ENCODE measurements at regions not wholly inside any gene's neighbourhood (a gene's known extent, or its start where the extent isn't known, plus 50 kb on each side); places are given as distances from the start of the nearest gene placed in this dataset.

DNA sequence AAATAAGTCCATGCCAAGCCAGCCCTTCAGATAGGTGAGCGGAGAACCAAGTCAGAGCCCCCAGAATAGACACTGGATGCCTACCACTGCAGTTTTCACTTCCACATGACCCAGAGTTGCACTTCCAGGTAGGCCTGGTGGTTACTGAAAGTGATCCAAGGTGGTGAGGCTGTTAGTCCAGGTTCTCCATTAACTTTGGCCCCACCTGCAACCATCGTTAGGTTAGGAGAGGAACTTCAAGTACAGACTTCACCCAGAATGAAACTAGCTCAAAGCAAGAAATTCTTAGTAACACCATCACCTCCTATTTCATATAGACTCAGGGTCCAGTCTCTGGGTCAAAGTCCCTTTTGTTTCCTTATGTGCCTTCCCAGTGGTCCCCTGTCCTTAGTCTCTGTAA, 293.1 kb upstream of the ID2 start:
- Histone ChIP-seq H3K9ac (ENCODE audit: insufficient read length, low read depth) (no peak overlapping the region), H3K27me3 (ENCODE audit: insufficient read depth, insufficient read length) (no peaks in the 10 kb centered on the region), H3K36me3 (ENCODE audit: insufficient read depth, insufficient read length, low read length) (no peaks in the 10 kb centered on the region), H3K9me3 (ENCODE audit: insufficient read depth, low read length) (peaks cover 13% of the 10 kb centered on the region; the same call in 1 of the 2 replicates), H3K4me3 (ENCODE audit: insufficient read length, low read depth) (no peak overlapping the region), H3K4me1 (ENCODE audit: insufficient read depth, insufficient read length) (peaks cover 12% of the 10 kb centered on the region)
- no peak for DNase-seq (ENCODE audit: low read depth, low spot score)
- TF ChIP-seq SUZ12 (IDR thresholded peaks at IDR 0.05; ENCODE audit: extremely low read depth, insufficient read depth, insufficient read length) = no peak
- no peak for TF ChIP-seq YY1 (IDR thresholded peaks at IDR 0.05; ENCODE audit: insufficient read depth, insufficient read length)
- TF ChIP-seq ZNF274 (IDR thresholded peaks at IDR 0.05; ENCODE audit: low read depth, low read length) = no peak

DNA sequence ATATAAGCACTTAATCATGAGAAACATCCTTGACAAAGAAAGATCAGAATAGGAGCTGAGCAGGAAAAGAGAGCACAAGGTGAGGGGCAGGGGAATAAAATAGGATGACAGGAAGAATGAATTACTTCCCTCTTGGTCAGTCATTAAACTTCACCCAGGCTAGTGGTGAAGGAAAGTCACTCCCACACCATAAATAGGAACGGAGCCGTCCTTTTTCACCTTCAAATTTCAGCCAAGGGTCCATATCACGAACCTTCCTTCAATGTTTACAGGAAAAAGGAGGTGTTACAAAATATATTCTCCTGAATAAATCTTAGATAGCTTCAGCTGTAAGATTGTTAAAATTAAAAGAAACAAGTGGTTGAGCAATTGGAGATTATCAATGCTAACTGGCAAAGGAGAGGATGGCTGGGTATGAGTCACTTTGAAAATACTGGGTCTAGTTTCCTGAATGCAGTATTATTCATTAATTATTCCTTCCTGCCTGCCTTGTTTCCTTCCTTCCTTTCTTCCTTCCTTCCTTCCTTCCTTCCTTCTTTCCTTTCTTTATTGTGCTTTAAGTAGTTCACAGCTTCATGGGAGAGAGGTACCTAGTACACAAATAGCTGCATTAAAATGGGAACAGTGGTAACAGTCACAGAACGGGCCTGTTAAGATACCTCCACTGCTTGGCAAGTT, 292.3 kb upstream of the ID2 start:
- Histone ChIP-seq H3K9ac (ENCODE audit: insufficient read length, low read depth) (no peak overlapping the region), H3K9me3 (ENCODE audit: insufficient read depth, low read length) (peaks cover 13% of the 10 kb centered on the region; the same call in 1 of the 2 replicates), H3K4me3 (ENCODE audit: insufficient read length, low read depth) (no peak overlapping the region), H3K27me3 (ENCODE audit: insufficient read depth, insufficient read length) (no peaks in the 10 kb centered on the region), H3K4me1 (ENCODE audit: insufficient read depth, insufficient read length) (peaks cover 15% of the 10 kb centered on the region), H3K36me3 (ENCODE audit: insufficient read depth, insufficient read length, low read length) (no peaks in the 10 kb centered on the region)
- no peak for DNase-seq (ENCODE audit: low read depth, low spot score)
- TF ChIP-seq YY1 (IDR thresholded peaks at IDR 0.05; ENCODE audit: insufficient read depth, insufficient read length) = no peak
- no peak for TF ChIP-seq ZNF274 (IDR thresholded peaks at IDR 0.05; ENCODE audit: low read depth, low read length)
- TF ChIP-seq SUZ12 (IDR thresholded peaks at IDR 0.05; ENCODE audit: extremely low read depth, insufficient read depth, insufficient read length) = no peak

DNA sequence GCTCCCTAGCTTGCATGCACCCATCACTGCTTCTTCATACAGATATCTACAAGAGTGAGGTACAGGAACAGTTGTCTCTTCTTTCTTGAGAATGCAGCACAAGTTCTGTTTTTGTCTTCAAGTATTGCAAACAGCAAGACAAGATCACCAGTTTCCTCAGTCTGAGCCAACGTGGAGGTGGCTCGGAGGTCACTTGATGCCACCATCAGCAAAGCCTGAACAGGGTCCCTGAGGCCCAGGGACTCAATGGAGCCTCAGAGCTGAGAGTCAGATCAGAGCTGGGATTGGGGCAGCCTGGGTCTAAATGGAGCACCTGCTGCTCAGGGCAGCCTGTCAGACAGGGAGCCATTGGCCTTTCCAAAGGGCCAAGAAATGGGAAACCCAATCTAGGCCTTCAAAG, 290.7 kb upstream of the ID2 start:
- H3K4me3 ChIP-seq (ENCODE audit: insufficient read length, low read depth) = no peak overlapping the region
- no peaks in the 10 kb centered on the region for H3K27me3 ChIP-seq (ENCODE audit: insufficient read depth, insufficient read length)
- H3K36me3 ChIP-seq (ENCODE audit: insufficient read depth, insufficient read length, low read length) = no peaks in the 10 kb centered on the region
- peaks cover 13% of the 10 kb centered on the region; the same call in 1 of the 2 replicates for H3K9me3 ChIP-seq (ENCODE audit: insufficient read depth, low read length)
- peaks cover 15% of the 10 kb centered on the region for H3K4me1 ChIP-seq (ENCODE audit: insufficient read depth, insufficient read length)
- no peak for DNase-seq (ENCODE audit: low read depth, low spot score)
- TF ChIP-seq SUZ12 (IDR thresholded peaks at IDR 0.05; ENCODE audit: extremely low read depth, insufficient read depth, insufficient read length) = no peak
- no peak for TF ChIP-seq ZNF274 (IDR thresholded peaks at IDR 0.05; ENCODE audit: low read depth, low read length)
- no peak for TF ChIP-seq YY1 (IDR thresholded peaks at IDR 0.05; ENCODE audit: insufficient read depth, insufficient read length)
- H3K9ac ChIP-seq (ENCODE audit: insufficient read length, low read depth) = peak overlapping the region; percentile 29

DNA sequence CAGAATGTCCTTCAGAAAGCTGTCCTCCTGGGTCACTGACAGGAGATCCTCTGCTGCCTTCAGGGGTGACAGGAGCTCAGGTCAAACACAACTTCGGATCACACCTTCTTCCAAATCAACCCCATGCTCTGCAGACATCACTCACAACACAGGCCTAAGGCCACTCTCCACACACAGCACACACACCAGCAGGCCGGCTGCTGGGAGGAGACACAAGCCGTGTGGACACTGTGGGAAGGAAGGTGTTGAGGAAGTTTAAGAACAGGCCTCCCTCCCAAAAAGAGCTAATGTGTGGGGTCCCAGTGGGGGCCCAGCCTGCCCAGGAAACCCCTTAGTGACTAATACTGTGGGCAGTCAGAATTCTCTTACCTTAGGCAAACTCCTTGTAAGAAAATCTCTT, 290.3 kb upstream of the ID2 start:
- H3K4me1 ChIP-seq (ENCODE audit: insufficient read depth, insufficient read length) = peaks cover 15% of the 10 kb centered on the region
- H3K27me3 ChIP-seq (ENCODE audit: insufficient read depth, insufficient read length) = no peaks in the 10 kb centered on the region
- TF ChIP-seq SUZ12 (IDR thresholded peaks at IDR 0.05; ENCODE audit: extremely low read depth, insufficient read depth, insufficient read length) (no peak), YY1 (IDR thresholded peaks at IDR 0.05; ENCODE audit: insufficient read depth, insufficient read length) (no peak), ZNF274 (IDR thresholded peaks at IDR 0.05; ENCODE audit: low read depth, low read length) (no peak)
- H3K4me3 ChIP-seq (ENCODE audit: insufficient read length, low read depth) = no peak overlapping the region
- H3K9me3 ChIP-seq (ENCODE audit: insufficient read depth, low read length) = peaks cover 13% of the 10 kb centered on the region; the same call in 1 of the 2 replicates
- peak overlapping the region; percentile 29 for H3K9ac ChIP-seq (ENCODE audit: insufficient read length, low read depth)
- DNase-seq (ENCODE audit: low read depth, low spot score) = no peak
- H3K36me3 ChIP-seq (ENCODE audit: insufficient read depth, insufficient read length, low read length) = no peaks in the 10 kb centered on the region

DNA sequence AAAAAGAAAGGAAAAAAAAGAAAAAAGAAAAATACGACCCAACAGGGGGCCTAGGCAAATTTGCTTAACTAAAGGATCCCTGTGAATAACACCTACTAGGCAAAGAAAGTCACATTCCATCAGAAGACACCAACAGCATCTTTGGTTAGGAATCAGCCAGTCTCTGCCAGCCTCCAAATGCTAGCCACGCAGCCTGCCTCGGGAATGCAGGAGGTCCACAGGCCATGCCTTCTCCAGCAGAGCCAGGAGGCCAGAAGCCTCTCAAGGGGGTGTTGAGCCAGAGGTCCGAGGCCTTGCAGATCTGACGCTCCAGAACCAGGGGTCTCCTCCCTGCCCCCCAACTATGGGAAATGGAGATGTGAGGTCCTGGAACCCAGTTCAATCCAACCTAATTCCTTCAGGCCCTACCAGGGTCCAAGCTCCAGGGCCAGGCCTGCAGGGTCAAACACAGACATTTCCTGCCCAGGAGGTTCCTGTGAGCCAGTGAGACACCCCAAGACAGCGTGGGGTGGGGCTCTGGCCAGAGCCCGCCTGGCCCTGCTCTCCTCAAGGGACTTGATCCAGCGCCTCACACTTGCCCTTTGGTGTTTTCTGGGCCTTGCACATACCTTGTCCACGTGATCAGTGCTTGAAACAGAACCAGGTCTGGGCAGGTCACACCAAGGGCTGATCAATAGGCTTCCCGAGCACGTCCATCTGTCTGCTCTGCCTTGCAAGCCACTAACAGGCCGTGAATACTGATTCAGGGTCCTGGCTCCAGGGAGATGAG, 289.6 kb upstream of the ID2 start:
- H3K27me3 ChIP-seq (ENCODE audit: insufficient read depth, insufficient read length) = no peaks in the 10 kb centered on the region
- no peak overlapping the region for H3K4me3 ChIP-seq (ENCODE audit: insufficient read length, low read depth)
- no peaks in the 10 kb centered on the region for H3K36me3 ChIP-seq (ENCODE audit: insufficient read depth, insufficient read length, low read length)
- TF ChIP-seq SUZ12 (IDR thresholded peaks at IDR 0.05; ENCODE audit: extremely low read depth, insufficient read depth, insufficient read length) (no peak), ZNF274 (IDR thresholded peaks at IDR 0.05; ENCODE audit: low read depth, low read length) (no peak), YY1 (IDR thresholded peaks at IDR 0.05; ENCODE audit: insufficient read depth, insufficient read length) (no peak)
- H3K9me3 ChIP-seq (ENCODE audit: insufficient read depth, low read length) = peaks cover 13% of the 10 kb centered on the region; the same call in 1 of the 2 replicates
- DNase-seq (ENCODE audit: low read depth, low spot score) = peak; percentile 84
- H3K9ac ChIP-seq (ENCODE audit: insufficient read length, low read depth) = peak overlapping the region; percentile 63
- peaks cover 15% of the 10 kb centered on the region for H3K4me1 ChIP-seq (ENCODE audit: insufficient read depth, insufficient read length)

DNA sequence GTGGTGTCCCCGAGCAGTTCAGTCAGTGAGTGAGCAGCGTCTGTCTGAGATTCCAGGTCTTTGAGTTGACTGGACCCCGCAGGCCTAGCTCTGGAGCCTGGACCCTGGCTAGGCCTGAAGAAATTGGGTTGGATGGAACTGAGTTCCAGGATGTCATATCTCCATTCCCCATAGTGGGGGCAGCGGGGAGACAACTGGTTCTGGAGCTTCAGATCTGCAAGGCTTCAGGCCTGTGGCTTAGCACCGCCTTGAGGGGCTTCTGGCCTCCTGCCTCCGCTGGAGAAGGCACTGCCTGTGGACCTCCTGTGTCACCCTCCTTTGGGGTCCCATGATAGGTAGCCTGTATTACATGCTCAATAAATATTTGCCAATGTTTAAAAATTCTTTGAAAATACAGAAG, 288.4 kb upstream of the ID2 start:
- Histone ChIP-seq H3K4me3 (ENCODE audit: insufficient read length, low read depth) (no peak overlapping the region), H3K4me1 (ENCODE audit: insufficient read depth, insufficient read length) (peaks cover 15% of the 10 kb centered on the region), H3K9ac (ENCODE audit: insufficient read length, low read depth) (no peak overlapping the region), H3K27me3 (ENCODE audit: insufficient read depth, insufficient read length) (no peaks in the 10 kb centered on the region), H3K36me3 (ENCODE audit: insufficient read depth, insufficient read length, low read length) (no peaks in the 10 kb centered on the region), H3K9me3 (ENCODE audit: insufficient read depth, low read length) (peaks cover 13% of the 10 kb centered on the region; the same call in 1 of the 2 replicates)
- no peak for TF ChIP-seq SUZ12 (IDR thresholded peaks at IDR 0.05; ENCODE audit: extremely low read depth, insufficient read depth, insufficient read length)
- DNase-seq (ENCODE audit: low read depth, low spot score) = no peak

DNA sequence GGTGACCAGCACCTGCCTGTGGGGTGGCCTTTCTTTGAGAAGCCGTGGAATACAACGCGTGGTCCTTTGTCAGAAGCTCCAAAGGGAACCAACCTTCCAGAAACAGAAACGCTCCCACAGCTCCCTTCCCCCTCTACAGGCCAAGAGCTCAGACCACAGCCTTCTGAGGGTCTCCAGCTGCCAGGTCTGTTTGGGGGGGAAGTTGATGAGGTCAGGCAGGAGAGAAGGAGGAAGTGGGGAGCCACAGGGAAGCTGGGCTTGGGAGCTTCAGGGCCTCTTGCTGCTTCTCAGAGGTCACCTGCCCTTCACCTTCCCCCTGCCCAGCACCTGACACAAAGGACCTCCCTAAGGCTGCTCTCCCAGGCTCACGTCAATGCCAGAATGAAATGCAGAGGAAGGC, 287.7 kb upstream of the ID2 start:
- Histone ChIP-seq H3K9me3 (ENCODE audit: insufficient read depth, low read length) (peaks cover 13% of the 10 kb centered on the region; the same call in 1 of the 2 replicates), H3K36me3 (ENCODE audit: insufficient read depth, insufficient read length, low read length) (no peaks in the 10 kb centered on the region), H3K27me3 (ENCODE audit: insufficient read depth, insufficient read length) (no peaks in the 10 kb centered on the region), H3K4me1 (ENCODE audit: insufficient read depth, insufficient read length) (peaks cover 15% of the 10 kb centered on the region), H3K4me3 (ENCODE audit: insufficient read length, low read depth) (no peak overlapping the region), H3K9ac (ENCODE audit: insufficient read length, low read depth) (no peak overlapping the region)
- DNase-seq (ENCODE audit: low read depth, low spot score) = no peak
- TF ChIP-seq YY1 (IDR thresholded peaks at IDR 0.05; ENCODE audit: insufficient read depth, insufficient read length) (no peak), ZNF274 (IDR thresholded peaks at IDR 0.05; ENCODE audit: low read depth, low read length) (no peak), SUZ12 (IDR thresholded peaks at IDR 0.05; ENCODE audit: extremely low read depth, insufficient read depth, insufficient read length) (no peak)

Measured in NT2/D1 (cell line).